ENCODE measurements at regions not wholly inside any gene's neighbourhood (a gene's known extent, or its start where the extent isn't known, plus 50 kb on each side); places are given as distances from the start of the nearest gene placed in this dataset.

GRCh38 chr15:53305101-53305500 lies 454.4 kb downstream of the WDR72 start:
- 94 to 100% methylated on average over 1 of the region's 1 CpG for WGBS, 2 donors

DNA sequence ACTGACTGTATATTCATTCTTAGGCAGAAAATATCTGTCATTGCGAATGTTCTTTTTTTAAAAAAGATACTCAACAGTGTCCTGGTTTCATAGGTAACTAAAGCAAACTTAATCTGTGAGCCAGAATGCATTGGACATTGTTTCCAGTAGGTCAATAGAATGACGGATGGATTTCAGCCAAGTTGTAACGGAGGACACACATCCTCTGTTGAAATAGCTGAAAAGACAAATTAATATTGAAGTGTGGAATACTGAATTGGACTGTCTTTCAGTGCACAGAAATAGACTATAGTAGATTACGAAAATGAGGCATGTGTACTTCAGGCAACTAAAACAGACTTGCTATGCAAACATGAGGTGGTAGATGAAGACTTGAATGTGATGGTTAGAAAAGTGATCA lies 461.6 kb downstream of the WDR72 start:
- DNase-seq (no peak), ATAC-seq (no peak)
- intact Hi-C loops (cut with DNase I): no loop called here
- H3K36me3 ChIP-seq (replicated peaks in 1 of 2; ENCODE audit: insufficient read depth in 1 of 2, low read depth in 2 of 2): no peaks in the 10 kb centered on the region
- H3K4me1 ChIP-seq: no peaks in the 10 kb centered on the region
- no peak for TF ChIP-seq POLR2A (IDR thresholded peaks at IDR 0.05)
- TF ChIP-seq CTCF (IDR thresholded peaks at IDR 0.05): no peak
- no peak overlapping the region for H3K4me3 ChIP-seq
- no peaks in the 10 kb centered on the region for H3K27me3 ChIP-seq
- 47 to 50% methylated on average over 4 of the region's 4 CpGs for WGBS, 2 donors
- H3K9me3 ChIP-seq: no peaks in the 10 kb centered on the region
- H3K27ac ChIP-seq: no peak overlapping the region

More at GRCh38 chr15:53305101-53305500, 454.4 kb downstream of the WDR72 start:
- no peak for DNase-seq
- H3K9me3 ChIP-seq: no peaks in the 10 kb centered on the region
- no peak overlapping the region for H3K27ac ChIP-seq
- no peak overlapping the region for H3K4me3 ChIP-seq
- no peaks in the 10 kb centered on the region for H3K4me1 ChIP-seq
- ATAC-seq: no peak
- H3K27me3 ChIP-seq: no peaks in the 10 kb centered on the region
- no peak for TF ChIP-seq POLR2A (IDR thresholded peaks at IDR 0.05)
- TF ChIP-seq CTCF (IDR thresholded peaks at IDR 0.05): no peak
- intact Hi-C loops (cut with DNase I): no loop called here
- no peaks in the 10 kb centered on the region for H3K36me3 ChIP-seq (replicated peaks in 1 of 2; ENCODE audit: insufficient read depth in 1 of 2, low read depth in 2 of 2)

DNA sequence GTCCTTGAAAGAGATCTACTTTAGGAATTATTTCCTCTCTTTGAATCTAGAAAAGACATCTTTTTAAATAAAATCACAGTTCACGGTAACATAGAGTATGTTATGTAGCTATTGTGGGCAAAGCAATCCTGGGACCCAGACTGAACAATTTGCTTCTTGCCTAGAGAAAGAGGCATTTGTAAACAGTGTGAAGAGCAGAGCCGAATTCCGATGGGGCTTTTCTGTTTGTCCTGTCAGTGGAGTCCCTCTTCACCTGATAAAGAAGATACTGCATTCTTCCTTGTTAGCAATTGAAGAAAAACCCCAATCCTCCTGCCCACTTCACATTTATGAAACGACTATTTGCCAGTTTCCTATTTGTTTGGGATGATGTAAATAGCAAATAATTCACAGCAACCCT lies 462.9 kb downstream of the WDR72 start:
- no peak overlapping the region for H3K27ac ChIP-seq
- H3K4me3 ChIP-seq: no peak overlapping the region
- no peaks in the 10 kb centered on the region for H3K36me3 ChIP-seq (replicated peaks in 1 of 2; ENCODE audit: insufficient read depth in 1 of 2, low read depth in 2 of 2)
- TF ChIP-seq CTCF (IDR thresholded peaks at IDR 0.05): no peak
- no peak for TF ChIP-seq POLR2A (IDR thresholded peaks at IDR 0.05)
- DNase-seq: no peak
- 55 to 62% methylated on average over 4 of the region's 4 CpGs for WGBS, 2 donors
- no peak for ATAC-seq
- no peaks in the 10 kb centered on the region for H3K27me3 ChIP-seq
- H3K9me3 ChIP-seq: no peaks in the 10 kb centered on the region
- intact Hi-C loops (cut with DNase I): no loop called here
- no peaks in the 10 kb centered on the region for H3K4me1 ChIP-seq

DNA sequence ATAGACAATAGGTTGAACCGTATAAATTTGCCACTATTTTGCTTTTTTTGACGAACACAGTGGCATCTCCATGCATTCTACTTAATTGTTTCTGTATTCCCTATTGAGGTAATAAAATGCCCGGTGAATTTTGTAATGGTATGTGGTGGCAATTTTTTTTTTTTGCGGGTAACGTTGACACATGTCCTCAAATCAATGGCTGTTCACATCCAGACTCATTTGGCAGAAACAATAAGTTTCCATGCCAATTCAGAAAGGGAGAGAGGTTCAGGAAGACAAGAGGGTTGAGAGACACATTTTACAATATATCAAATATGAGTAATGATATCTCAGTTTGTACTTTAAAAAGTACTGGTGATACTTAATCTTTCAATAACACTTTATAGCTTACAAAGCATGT lies 463.9 kb downstream of the WDR72 start:
- intact Hi-C loops (cut with DNase I): no loop called here
- Histone ChIP-seq H3K4me1 (no peaks in the 10 kb centered on the region), H3K9me3 (no peaks in the 10 kb centered on the region), H3K27me3 (no peaks in the 10 kb centered on the region), H3K36me3 (replicated peaks in 1 of 2; ENCODE audit: insufficient read depth in 1 of 2, low read depth in 2 of 2) (no peaks in the 10 kb centered on the region), H3K4me3 (no peak overlapping the region), H3K27ac (no peak overlapping the region)
- 47 to 55% methylated on average over 5 of the region's 5 CpGs for WGBS, 2 donors
- no peak for TF ChIP-seq CTCF (IDR thresholded peaks at IDR 0.05)
- no peak for ATAC-seq
- no peak for DNase-seq

DNA sequence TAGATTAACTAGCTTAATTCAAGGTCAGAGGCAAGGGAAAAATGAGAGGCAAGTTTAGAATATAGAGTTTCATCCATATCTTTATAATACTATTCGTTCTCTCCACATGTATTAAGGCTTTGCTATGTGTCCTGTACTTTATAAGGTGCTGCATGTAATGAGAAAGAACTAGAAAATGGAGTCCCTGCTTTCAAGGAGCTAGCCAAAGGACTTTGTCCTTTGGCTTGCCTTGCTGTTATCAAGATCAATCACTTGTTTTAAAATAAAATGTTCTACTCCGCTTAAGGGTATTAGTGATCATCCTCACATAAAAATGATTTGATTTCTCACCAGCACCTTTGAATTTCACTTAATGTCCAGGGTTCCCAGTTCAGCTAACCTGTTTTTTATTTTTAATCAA lies 470.9 kb downstream of the WDR72 start:
- ATAC-seq (no peak), DNase-seq (no peak)
- intact Hi-C loops (cut with DNase I): no loop called here
- Histone ChIP-seq H3K27ac (no peak overlapping the region), H3K27me3 (no peaks in the 10 kb centered on the region), H3K9me3 (no peaks in the 10 kb centered on the region), H3K4me3 (no peak overlapping the region), H3K4me1 (peaks cover 14% of the 10 kb centered on the region), H3K36me3 (replicated peaks in 1 of 2; ENCODE audit: insufficient read depth in 1 of 2, low read depth in 2 of 2) (no peaks in the 10 kb centered on the region)
- TF ChIP-seq CTCF (IDR thresholded peaks at IDR 0.05) (no peak), POLR2A (IDR thresholded peaks at IDR 0.05) (no peak)
- WGBS, 2 donors: 36 to 41% methylated on average over 2 of the region's 2 CpGs
